C4-2B (cell line): ENCODE measurements at regions not wholly inside any gene's neighbourhood (a gene's known extent, or its start where the extent isn't known, plus 50 kb on each side); places are given as distances from the start of the nearest gene placed in this dataset.
"Not testable (repeated sequence)": the region's sequence is repeated elsewhere in the genome, so short reads cannot be mapped to it uniquely, and the experiment has no call there.

ENCODE experiments used
- ZFX ChIP-seq: fragments of 450-650 bp; IDR thresholded peaks from 2 replicates; pipeline ENCODE4 v1.6.1; 2017
- TF ChIP-seq, protein P1 (sequence below): fragments of 450-650 bp; conservative IDR thresholded peaks from 2 replicates; pipeline ENCODE4 v1.5.1; 2017; ENCODE audit warnings: mild to moderate bottlenecking

DNA sequence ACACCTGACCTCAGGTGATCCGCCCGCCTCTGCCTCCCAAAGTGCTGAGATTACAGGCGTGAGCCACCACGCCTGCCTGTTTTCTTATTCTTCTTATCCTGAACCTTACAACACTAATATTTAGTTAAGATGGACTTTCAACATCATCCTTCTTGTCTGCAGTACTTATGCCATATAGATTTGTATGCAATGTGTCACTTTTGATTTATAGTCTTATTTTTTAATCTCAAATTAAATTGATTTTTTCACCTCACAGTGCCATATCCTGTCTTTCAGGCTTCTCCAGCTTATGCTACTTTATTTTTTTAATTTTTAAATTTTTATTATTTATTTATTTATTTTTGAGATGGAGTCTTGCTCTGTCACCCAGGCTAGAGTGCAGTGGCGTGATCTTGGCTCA lies 149.6 kb downstream of the TFAP2B start:
- TF ChIP-seq, protein P1, sequence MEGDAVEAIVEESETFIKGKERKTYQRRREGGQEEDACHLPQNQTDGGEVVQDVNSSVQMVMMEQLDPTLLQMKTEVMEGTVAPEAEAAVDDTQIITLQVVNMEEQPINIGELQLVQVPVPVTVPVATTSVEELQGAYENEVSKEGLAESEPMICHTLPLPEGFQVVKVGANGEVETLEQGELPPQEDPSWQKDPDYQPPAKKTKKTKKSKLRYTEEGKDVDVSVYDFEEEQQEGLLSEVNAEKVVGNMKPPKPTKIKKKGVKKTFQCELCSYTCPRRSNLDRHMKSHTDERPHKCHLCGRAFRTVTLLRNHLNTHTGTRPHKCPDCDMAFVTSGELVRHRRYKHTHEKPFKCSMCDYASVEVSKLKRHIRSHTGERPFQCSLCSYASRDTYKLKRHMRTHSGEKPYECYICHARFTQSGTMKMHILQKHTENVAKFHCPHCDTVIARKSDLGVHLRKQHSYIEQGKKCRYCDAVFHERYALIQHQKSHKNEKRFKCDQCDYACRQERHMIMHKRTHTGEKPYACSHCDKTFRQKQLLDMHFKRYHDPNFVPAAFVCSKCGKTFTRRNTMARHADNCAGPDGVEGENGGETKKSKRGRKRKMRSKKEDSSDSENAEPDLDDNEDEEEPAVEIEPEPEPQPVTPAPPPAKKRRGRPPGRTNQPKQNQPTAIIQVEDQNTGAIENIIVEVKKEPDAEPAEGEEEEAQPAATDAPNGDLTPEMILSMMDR, result not testable (repeated sequence)
- not testable (repeated sequence) for TF ChIP-seq ZFX
